HG02970 (cell line): ENCODE measurements at regions not wholly inside any gene's neighbourhood (a gene's known extent, or its start where the extent isn't known, plus 50 kb on each side); places are given as distances from the start of the nearest gene placed in this dataset.

ENCODE experiments used
- ATAC-seq: cut with Tn5 transposase; IDR thresholded peaks from one replicate; pipeline ENCODE4 v1.9.1; 2021; ENCODE audit warnings: mild to moderate bottlenecking, moderate library complexity, moderate number of reproducible peaks; ENCODE audit not compliant: unreplicated experiment, low FRiP score

- ATAC-seq = no peak
Measured at GRCh38 chr2:52141076-52141475, 1109.1 kb upstream of the NRXN1 start.

GRCh38 chr2:52139241-52139640 lies 1107.3 kb upstream of the NRXN1 start:
- no peak for ATAC-seq

GRCh38 chr2:52135235-52135634 lies 1103.3 kb upstream of the NRXN1 start:
- ATAC-seq = no peak

GRCh38 chr2:52128081-52128480 lies 1096.1 kb upstream of the NRXN1 start:
- no peak for ATAC-seq

- no peak for ATAC-seq
Measured at GRCh38 chr2:52127527-52127926, 1095.6 kb upstream of the NRXN1 start.

- no peak for ATAC-seq
Measured at GRCh38 chr2:52117299-52117698, 1085.4 kb upstream of the NRXN1 start.

- ATAC-seq = no peak
Measured at GRCh38 chr2:52115750-52116149, 1083.8 kb upstream of the NRXN1 start.

- ATAC-seq = no peak
Measured at GRCh38 chr2:52113338-52113737, 1081.4 kb upstream of the NRXN1 start.

GRCh38 chr2:52112141-52112540 lies 1080.2 kb upstream of the NRXN1 start:
- ATAC-seq = no peak

GRCh38 chr2:52107124-52107523 lies 1075.2 kb upstream of the NRXN1 start:
- ATAC-seq = no peak

GRCh38 chr2:52097071-52097470 lies 1065.1 kb upstream of the NRXN1 start:
- no peak for ATAC-seq

GRCh38 chr2:52084759-52085158 lies 1052.8 kb upstream of the NRXN1 start:
- no peak for ATAC-seq

GRCh38 chr2:52083214-52083613 lies 1051.3 kb upstream of the NRXN1 start:
- ATAC-seq = no peak

- no peak for ATAC-seq
Measured at GRCh38 chr2:52082646-52083045, 1050.7 kb upstream of the NRXN1 start.

GRCh38 chr2:52079602-52080001 lies 1047.7 kb upstream of the NRXN1 start:
- no peak for ATAC-seq

- ATAC-seq = no peak
Measured at GRCh38 chr2:52077159-52077558, 1045.2 kb upstream of the NRXN1 start.

- no peak for ATAC-seq
Measured at GRCh38 chr2:52074130-52074719, 1042.3 kb upstream of the NRXN1 start.

GRCh38 chr2:52072949-52073348 lies 1041.0 kb upstream of the NRXN1 start:
- no peak for ATAC-seq

GRCh38 chr2:52070665-52071064 lies 1038.7 kb upstream of the NRXN1 start:
- ATAC-seq = no peak

- ATAC-seq = no peak
Measured at GRCh38 chr2:52064234-52064633, 1032.3 kb upstream of the NRXN1 start.

- ATAC-seq = no peak
Measured at GRCh38 chr2:52054824-52055223, 1022.9 kb upstream of the NRXN1 start.

- no peak for ATAC-seq
Measured at GRCh38 chr2:52036853-52037252, 1004.9 kb upstream of the NRXN1 start.

GRCh38 chr2:52036024-52036423 lies 1004.1 kb upstream of the NRXN1 start:
- no peak for ATAC-seq
